ENCODE measurements at regions not wholly inside any gene's neighbourhood (a gene's known extent, or its start where the extent isn't known, plus 50 kb on each side); places are given as distances from the start of the nearest gene placed in this dataset.

DNA sequence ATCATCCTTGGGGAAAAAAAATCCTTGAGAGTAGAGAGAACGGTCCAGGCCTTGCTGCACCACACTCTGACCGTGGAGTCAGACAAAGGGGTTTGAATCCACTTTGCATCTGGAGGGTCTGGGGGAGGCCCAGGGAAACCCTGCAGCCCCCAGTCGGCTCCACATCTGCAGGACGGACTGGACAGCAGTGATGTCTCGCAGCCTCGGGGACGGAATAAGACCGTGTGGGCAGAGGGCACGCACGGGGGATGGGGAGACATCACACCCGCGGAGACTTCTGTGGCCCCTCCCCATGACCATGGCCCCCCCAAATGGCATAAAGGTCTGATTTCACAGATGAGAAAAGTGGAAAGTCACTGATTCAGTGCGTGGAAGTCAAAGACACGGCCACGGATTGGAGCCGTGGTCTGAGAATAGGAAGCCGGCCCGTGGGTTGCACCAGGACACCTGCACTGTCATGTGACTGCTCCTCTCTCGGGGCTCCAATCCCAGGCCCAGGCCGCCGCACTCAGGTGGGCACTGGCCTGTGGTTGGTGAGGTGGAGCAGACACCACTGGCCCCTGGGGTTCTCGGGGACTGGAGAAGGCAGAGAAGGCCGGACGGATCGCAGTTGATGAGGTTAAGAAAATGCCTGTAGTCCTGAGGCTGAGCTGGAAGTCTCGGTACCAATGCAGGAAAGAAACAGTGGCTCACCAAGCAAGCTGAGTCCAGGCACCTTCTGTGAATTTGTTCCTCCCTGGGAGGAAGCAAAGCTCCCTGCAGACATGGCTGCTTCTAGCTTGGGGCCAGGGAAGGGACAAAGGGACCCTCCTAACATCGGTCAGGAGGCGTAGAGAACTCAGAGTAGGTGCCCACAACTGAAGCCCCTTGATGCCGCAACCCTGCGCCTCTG is 61.8 kb downstream of the RTP5 start:
- TF ChIP-seq, protein P1, sequence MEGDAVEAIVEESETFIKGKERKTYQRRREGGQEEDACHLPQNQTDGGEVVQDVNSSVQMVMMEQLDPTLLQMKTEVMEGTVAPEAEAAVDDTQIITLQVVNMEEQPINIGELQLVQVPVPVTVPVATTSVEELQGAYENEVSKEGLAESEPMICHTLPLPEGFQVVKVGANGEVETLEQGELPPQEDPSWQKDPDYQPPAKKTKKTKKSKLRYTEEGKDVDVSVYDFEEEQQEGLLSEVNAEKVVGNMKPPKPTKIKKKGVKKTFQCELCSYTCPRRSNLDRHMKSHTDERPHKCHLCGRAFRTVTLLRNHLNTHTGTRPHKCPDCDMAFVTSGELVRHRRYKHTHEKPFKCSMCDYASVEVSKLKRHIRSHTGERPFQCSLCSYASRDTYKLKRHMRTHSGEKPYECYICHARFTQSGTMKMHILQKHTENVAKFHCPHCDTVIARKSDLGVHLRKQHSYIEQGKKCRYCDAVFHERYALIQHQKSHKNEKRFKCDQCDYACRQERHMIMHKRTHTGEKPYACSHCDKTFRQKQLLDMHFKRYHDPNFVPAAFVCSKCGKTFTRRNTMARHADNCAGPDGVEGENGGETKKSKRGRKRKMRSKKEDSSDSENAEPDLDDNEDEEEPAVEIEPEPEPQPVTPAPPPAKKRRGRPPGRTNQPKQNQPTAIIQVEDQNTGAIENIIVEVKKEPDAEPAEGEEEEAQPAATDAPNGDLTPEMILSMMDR (IDR thresholded peaks at IDR 0.05; ENCODE audit: extremely low read depth, missing control alignments) = no peak

DNA sequence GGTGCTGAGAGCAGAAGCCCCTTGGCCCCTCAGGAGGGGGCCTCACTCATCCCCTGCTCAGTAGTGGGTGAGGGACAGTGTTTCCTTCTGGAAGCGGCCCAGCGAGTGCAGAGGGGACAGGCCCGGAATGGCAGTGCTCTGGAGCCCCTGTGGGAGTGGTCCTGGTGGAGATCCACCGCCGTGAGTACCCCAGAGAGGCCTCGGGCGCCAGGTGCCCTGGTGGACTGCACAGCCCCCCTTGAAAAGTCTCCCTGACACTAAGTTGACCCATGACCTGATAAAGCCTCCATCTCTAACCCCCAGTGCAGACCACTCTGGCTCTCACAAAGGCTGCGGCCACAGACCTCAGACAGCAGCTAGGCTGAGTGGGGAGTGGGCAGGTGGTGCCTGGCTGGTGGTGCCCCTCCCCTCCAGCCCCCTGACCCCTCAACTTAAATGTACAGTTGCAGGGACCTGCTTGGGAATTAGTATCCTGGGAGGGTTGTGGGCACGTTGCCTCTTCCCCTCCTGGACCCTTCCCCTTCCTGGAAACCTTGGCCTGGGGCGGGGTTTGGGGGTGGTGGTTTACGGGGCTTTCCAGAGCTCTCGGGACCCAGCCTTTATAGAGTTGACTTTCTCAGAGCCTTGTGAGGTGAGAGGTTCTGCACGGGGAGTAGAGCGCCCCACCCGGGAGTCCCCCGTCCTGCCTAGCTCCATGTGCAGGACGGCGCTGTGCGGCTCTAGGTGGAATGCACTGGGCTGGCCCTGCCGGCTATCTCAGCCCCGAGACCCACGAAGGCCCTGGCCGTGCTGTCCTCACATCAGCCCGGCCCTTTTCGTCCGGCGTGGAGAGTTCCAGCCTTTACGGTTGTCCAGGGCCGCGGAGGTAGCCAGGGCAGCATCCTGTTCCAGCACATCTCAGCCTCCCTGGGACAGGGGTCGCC is 62.7 kb downstream of the RTP5 start:
- TF ChIP-seq, protein P1 (IDR thresholded peaks at IDR 0.05; ENCODE audit: extremely low read depth, missing control alignments) = no peak
- DNase-seq (ENCODE audit: low spot score) = no peak

More for the DNA sequence above, 61.8 kb downstream of the RTP5 start:
- DNase-seq (ENCODE audit: low spot score) = no peak

DNA sequence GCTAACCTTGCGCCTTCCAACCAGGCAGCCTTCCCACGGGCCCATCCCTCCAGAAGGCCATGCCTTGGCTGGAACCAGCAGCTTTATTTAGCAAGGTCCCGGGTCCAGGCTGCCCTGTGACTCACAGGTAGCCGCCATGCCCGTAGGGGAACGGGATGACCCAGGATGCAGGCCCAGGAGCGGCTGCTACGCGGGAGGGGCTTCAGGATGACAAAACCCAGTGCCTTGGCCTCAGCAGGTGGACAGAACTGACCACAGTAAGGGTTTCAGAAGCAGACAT is 63.3 kb downstream of the RTP5 start:
- DNase-seq (ENCODE audit: low spot score) = no peak

DNA sequence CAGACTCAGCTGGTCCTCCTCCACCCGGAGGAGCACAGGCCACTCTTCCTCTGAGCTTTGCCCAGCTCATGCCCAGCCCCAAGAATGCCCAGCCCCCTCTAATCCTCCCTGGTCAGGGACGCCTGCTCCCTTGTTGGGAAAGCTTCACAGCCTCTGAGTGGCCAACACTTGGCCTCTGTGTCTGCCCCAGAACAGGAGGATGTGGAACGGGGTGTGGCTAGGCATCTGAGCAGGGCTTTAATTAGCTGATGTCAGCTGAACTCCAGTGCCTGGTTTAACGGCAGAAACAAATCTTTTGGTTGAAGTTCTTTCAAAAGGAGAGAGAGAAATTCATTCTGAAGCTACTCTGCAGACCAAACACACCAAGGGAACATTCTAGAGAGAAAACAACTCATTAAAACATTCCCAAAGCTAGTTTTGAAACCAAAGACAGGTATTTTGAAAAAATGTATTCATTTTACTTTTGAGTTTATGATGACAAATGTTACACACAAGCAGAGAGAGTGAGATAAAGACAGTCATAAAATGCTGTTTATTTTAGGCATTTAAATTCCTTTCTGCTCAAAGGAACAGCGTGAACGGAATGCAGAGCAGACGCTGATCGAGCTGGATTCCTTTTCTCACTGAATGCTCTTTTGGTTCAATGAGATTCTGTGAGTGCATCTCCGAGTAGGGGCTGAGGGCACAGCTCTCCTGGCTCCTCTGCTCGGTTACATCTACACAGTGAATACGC is 63.8 kb downstream of the RTP5 start:
- TF ChIP-seq, protein P1 (IDR thresholded peaks at IDR 0.05; ENCODE audit: extremely low read depth, missing control alignments) = no peak
- no peak for DNase-seq (ENCODE audit: low spot score)

More for the DNA sequence above, 63.3 kb downstream of the RTP5 start:
- TF ChIP-seq, protein P1 (IDR thresholded peaks at IDR 0.05; ENCODE audit: extremely low read depth, missing control alignments) = no peak

DNA sequence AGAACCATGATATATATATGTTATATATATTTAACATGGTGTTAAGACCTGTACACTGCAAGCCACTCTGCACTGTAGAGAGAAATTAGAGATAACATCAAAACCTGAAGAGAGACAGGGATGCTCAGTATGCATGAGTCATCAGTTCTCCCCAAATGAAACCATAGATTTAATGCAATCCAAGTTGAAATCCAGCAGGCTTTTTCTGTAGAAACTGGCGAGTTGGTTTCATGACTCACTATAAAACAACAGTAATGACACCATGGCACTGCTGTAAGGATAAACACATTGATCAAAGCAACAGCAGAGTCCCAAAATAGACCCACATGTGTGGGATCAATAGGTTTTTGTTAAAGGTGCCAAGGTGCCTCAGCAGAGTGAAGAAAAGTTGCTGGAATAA is 65.8 kb downstream of the RTP5 start:
- DNase-seq (ENCODE audit: low spot score) = no peak
- TF ChIP-seq, protein P1 (IDR thresholded peaks at IDR 0.05; ENCODE audit: extremely low read depth, missing control alignments) = no peak

DNA sequence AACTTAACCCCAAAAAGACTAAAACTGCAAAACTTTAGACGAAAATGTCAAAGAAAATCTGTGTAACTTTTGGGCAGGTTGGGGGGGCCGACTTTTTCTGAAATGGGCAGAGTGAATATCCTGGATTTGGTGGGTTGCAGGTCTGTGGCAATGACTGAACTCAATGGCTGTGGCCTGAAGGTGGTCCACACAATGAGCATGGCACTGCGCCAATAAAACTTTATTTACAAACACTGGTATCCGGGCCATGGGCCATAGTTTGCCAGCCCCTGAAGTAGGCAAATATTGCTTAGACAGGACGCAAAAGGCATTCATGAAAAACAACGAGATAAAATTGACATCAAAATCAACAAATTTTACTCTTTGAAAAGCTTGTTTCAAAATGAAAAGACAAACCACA is 66.2 kb downstream of the RTP5 start:
- TF ChIP-seq, protein P1 (IDR thresholded peaks at IDR 0.05; ENCODE audit: extremely low read depth, missing control alignments) = no peak
- DNase-seq (ENCODE audit: low spot score) = no peak
